H1 (cell line): ENCODE measurements at regions not wholly inside any gene's neighbourhood (a gene's known extent, or its start where the extent isn't known, plus 50 kb on each side); places are given as distances from the start of the nearest gene placed in this dataset.

Experiments
- CTCF ChIA-PET: fragments of 300-600 bp; sonication (Branson Sonifier 250); formaldehyde crosslinking; loops from one replicate; lab custom pipeline; 2021; ENCODE audit not compliant: partially characterized antibody; lab: Charles Lee
- POLR2A ChIA-PET: fragments of 300-600 bp; sonication (Branson Sonifier 250); formaldehyde crosslinking; loops from one replicate; lab custom pipeline; 2021; ENCODE audit warnings: inconsistent platforms; ENCODE audit not compliant: partially characterized antibody; lab: Charles Lee
- DNase-seq, 2 experiments: peaks; one replicate each; pipeline versions ENCODE4 v3.0.0 to v3.0.0-alpha.2; 2010 to 2022; ENCODE audit warnings: low spot score in 2 of 2, low read depth in 1 of 2, mixed read lengths in 1 of 2
- FAIRE-seq: peaks from 2 replicates; lab custom pipeline; 2011; peaks lifted over from hg19 to GRCh38; lab: Jason Lieb, UNC
- H2AFZ ChIP-seq: 2 replicates; pipeline ENCODE4 v1.8.1; 2012; ENCODE audit warnings: low read length, inconsistent platforms
- H2AK5ac ChIP-seq: 2 replicates; pipeline ENCODE4 v1.6.1; 2013; ENCODE audit warnings: low read depth, low read length
- H2BK120ac ChIP-seq: replicated peaks from 2 replicates; pipeline ENCODE3; 2013; ENCODE audit warnings: low read depth, low read length, inconsistent platforms
- H2BK12ac ChIP-seq: 2 replicates; pipeline ENCODE4 v1.6.1; 2013; ENCODE audit warnings: low read depth, low read length
- H2BK15ac ChIP-seq: 2 replicates; pipeline ENCODE4 v1.6.1; 2013; ENCODE audit warnings: low read length
- H2BK20ac ChIP-seq: 2 replicates; pipeline ENCODE4 v1.6.1; 2013; ENCODE audit warnings: low read length
- H2BK5ac ChIP-seq: 2 replicates; pipeline ENCODE4 v1.6.1; 2013; ENCODE audit warnings: low read depth, low read length
- H3K14ac ChIP-seq: 2 replicates; pipeline ENCODE4 v1.6.1; 2013; ENCODE audit warnings: inconsistent platforms; ENCODE audit not compliant: insufficient read length
- H3K18ac ChIP-seq: 2 replicates; pipeline ENCODE4 v1.6.1; 2013; ENCODE audit warnings: low read length; ENCODE audit errors: extremely low read depth
- H3K23ac ChIP-seq: 2 replicates; pipeline ENCODE4 v1.6.1; 2013; ENCODE audit warnings: inconsistent platforms; ENCODE audit not compliant: insufficient read length
- H3K23me2 ChIP-seq: 2 replicates; pipeline ENCODE4 v1.6.1; 2013; ENCODE audit warnings: low read depth, low read length
- H3K27ac ChIP-seq: 2 replicates; pipeline ENCODE4 v1.6.1; 2011; ENCODE audit warnings: low read depth, low read length, inconsistent platforms
- H3K27me3 ChIP-seq, 4 experiments: replicated peaks in 1 of 4; 1 replicate in 1 of 4; 2 replicates in 3 of 4; pipeline versions ENCODE4 v1.6.1 to v1.8.1; 2011 to 2013; ENCODE audit warnings: low read length in 3 of 4, mild to moderate bottlenecking in 3 of 4, inconsistent platforms in 2 of 4, mixed read lengths in 2 of 4, moderate library complexity in 1 of 4; ENCODE audit not compliant: control insufficient read depth in 3 of 4, insufficient read depth in 3 of 4; ENCODE audit errors: extremely low read depth in 1 of 4
- H3K36me3 ChIP-seq, 4 experiments: 2 replicates each; pipeline versions ENCODE4 v1.6.1 to v1.8.1; 2011 to 2013; ENCODE audit warnings: mild to moderate bottlenecking in 4 of 4, low read length in 3 of 4, moderate library complexity in 2 of 4, control low read depth in 1 of 4, inconsistent platforms in 1 of 4; ENCODE audit not compliant: insufficient read depth in 4 of 4, control insufficient read depth in 2 of 4
- H3K4ac ChIP-seq: replicated peaks from 2 replicates; pipeline ENCODE3; 2013; ENCODE audit warnings: low read length, low read depth, mixed read lengths, inconsistent platforms; ENCODE audit not compliant: insufficient read length
- H3K4me1 ChIP-seq, 4 experiments: replicated peaks in 1 of 4; 1 replicate in 1 of 4; 2 replicates in 3 of 4; pipeline versions ENCODE4 v1.6.1 to v1.8.1; 2011 to 2013; ENCODE audit warnings: low read length in 3 of 4, inconsistent platforms in 2 of 4, mixed read lengths in 1 of 4; ENCODE audit not compliant: insufficient read depth in 4 of 4, control insufficient read depth in 3 of 4
- H3K4me2 ChIP-seq, 2 experiments: 2 replicates each; pipeline versions ENCODE4 v1.6.1 to v1.8.1; 2011 to 2013; ENCODE audit warnings: low read depth in 2 of 2, low read length in 2 of 2, control low read depth in 1 of 2, inconsistent platforms in 1 of 2, mild to moderate bottlenecking in 1 of 2; ENCODE audit not compliant: insufficient read depth in 1 of 2
- H3K4me3 ChIP-seq, 4 experiments: fragments of 200-600, 300-600 bp in 1 of 4; sonication (generic), shearing (Covaris generic), sonication (Bioruptor Twin) in 1 of 4; 2 replicates each; pipeline versions ENCODE4 v1.5.1 to v1.8.1; 2011 to 2016; ENCODE audit warnings: low read length in 4 of 4, low read depth in 3 of 4, control low read depth in 2 of 4, inconsistent platforms in 2 of 4, mild to moderate bottlenecking in 2 of 4, mixed read lengths in 1 of 4, moderate library complexity in 1 of 4; ENCODE audit not compliant: insufficient read depth in 2 of 4; ENCODE audit errors: extremely low read depth in 1 of 4
- H3K56ac ChIP-seq: replicated peaks from 2 replicates; pipeline ENCODE3; 2013; ENCODE audit warnings: low read depth, mild to moderate bottlenecking, mixed read lengths, low read length, inconsistent platforms; ENCODE audit not compliant: insufficient read length
- H3K79me1 ChIP-seq: 2 replicates; pipeline ENCODE4 v1.6.1; 2013; ENCODE audit warnings: low read depth, low read length, control low read depth
- H3K79me2 ChIP-seq, 2 experiments: 2 replicates each; pipeline versions ENCODE4 v1.6.1 to v1.8.1; 2012 to 2013; ENCODE audit warnings: low read length in 2 of 2, mild to moderate bottlenecking in 2 of 2, inconsistent platforms in 1 of 2; ENCODE audit not compliant: insufficient read depth in 2 of 2, control insufficient read depth in 1 of 2
- H3K9ac ChIP-seq, 4 experiments: replicated peaks in 1 of 4; 1 replicate in 1 of 4; 2 replicates in 3 of 4; pipeline versions ENCODE4 v1.6.1 to v1.8.1; 2011 to 2013; ENCODE audit warnings: low read depth in 3 of 4, low read length in 3 of 4, control low read depth in 2 of 4, mild to moderate bottlenecking in 2 of 4, moderate library complexity in 2 of 4, inconsistent platforms in 1 of 4; ENCODE audit errors: extremely low read depth in 1 of 4
- H3K9me3 ChIP-seq, 2 experiments: 2 replicates each; pipeline versions ENCODE4 v1.6.1 to v1.8.1; 2012 to 2013; ENCODE audit warnings: mild to moderate bottlenecking in 2 of 2, moderate library complexity in 2 of 2, control low read depth in 1 of 2, inconsistent platforms in 1 of 2, low read depth in 1 of 2, low read length in 1 of 2, mixed read lengths in 1 of 2; ENCODE audit not compliant: insufficient read depth in 2 of 2
- H4K20me1 ChIP-seq, 2 experiments: replicated peaks in 1 of 2; 2 replicates each; pipeline versions ENCODE3 to v1.8.1; 2011 to 2013; ENCODE audit warnings: inconsistent platforms in 2 of 2, low read length in 2 of 2, mild to moderate bottlenecking in 1 of 2; ENCODE audit not compliant: insufficient read depth in 2 of 2, control insufficient read depth in 1 of 2
- H4K5ac ChIP-seq: 2 replicates; pipeline ENCODE4 v1.6.1; 2013; ENCODE audit warnings: low read length, low read depth, mixed read lengths, inconsistent platforms; ENCODE audit not compliant: insufficient read length
- H4K8ac ChIP-seq: 2 replicates; pipeline ENCODE4 v1.8.0; 2013; ENCODE audit warnings: mild to moderate bottlenecking, moderate library complexity, low read length, inconsistent platforms; ENCODE audit not compliant: insufficient read depth; ENCODE audit errors: extremely low read depth
- H4K91ac ChIP-seq: replicated peaks from 2 replicates; pipeline ENCODE3; 2013; ENCODE audit warnings: low read length, mixed read lengths, inconsistent platforms; ENCODE audit not compliant: insufficient read length
- CBX8 ChIP-seq: fragments of 300-800, 300-1000 bp; sonication (generic); IDR thresholded peaks from 2 replicates; pipeline ENCODE4 v1.7.1; 2016; ENCODE audit warnings: low read depth, low read length, borderline replicate concordance
- CHD2 ChIP-seq: IDR thresholded peaks from 2 replicates; pipeline ENCODE4 v1.6.1; 2012; ENCODE audit warnings: low read length, improper control_type of control experiment
- EGR1 ChIP-seq: IDR thresholded peaks from 2 replicates; pipeline ENCODE4 v1.6.1; 2011; ENCODE audit warnings: low read depth, low read length, borderline replicate concordance
- NANOG ChIP-seq: IDR thresholded peaks from 2 replicates; pipeline ENCODE4 v1.6.1; 2011; ENCODE audit warnings: low read length, low read depth, mild to moderate bottlenecking, inconsistent platforms; ENCODE audit not compliant: insufficient read depth, poor library complexity, severe bottlenecking
- ZNF274 ChIP-seq: IDR thresholded peaks from 2 replicates; pipeline ENCODE4 v1.7.0; 2012; ENCODE audit warnings: low read length, borderline replicate concordance; ENCODE audit errors: extremely low read depth
- WGBS, 2 experiments: shearing (Covaris generic) in 1 of 2; methylation state at CpG; one replicate each; pipeline versions ENCODE4 v1.1.6 to v1.1.7; 2013 to 2015; ENCODE audit warnings: low lambda C conversion rate in 2 of 2, mixed read lengths in 2 of 2, inconsistent platforms in 1 of 2, low coverage in 1 of 2, missing lambda C conversion rate in 1 of 2; ENCODE audit not compliant: insufficient replicate concordance in 2 of 2, insufficient coverage in 1 of 2, insufficient read length in 1 of 2; ENCODE audit errors: extremely low coverage in 1 of 2, missing lambda C conversion rate in 1 of 2; 5-methylcytosine and 5-hydroxymethylcytosine counted together

DNA sequence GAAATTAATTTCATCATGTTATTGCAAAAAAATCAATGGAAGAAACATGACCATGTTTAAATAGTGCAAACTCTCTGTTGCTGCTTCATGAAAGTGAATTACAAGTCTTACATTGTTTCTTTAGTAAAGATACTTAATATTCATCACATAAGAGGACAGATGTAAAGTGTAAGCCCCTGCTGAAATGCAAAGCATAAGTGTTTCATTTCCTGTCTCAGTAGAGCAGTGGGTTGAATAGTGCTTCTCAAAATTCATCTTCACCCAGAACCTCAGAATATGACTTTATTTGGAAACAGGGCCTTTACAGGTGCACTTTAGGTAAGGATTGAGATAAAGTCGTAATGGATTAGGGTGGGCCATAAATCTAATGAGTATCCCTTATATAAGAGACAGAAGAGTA, 738.4 kb upstream of the RGS18 start:
- no peak overlapping the region for H4K91ac ChIP-seq
- no peaks in the 10 kb centered on the region for H4K20me1 ChIP-seq
- no peaks in the 10 kb centered on the region for H3K9me3 ChIP-seq
- no peak overlapping the region for H4K8ac ChIP-seq
- no peak overlapping the region for H3K9ac ChIP-seq
- no peak for TF ChIP-seq ZNF274
- no peak for TF ChIP-seq EGR1
- TF ChIP-seq NANOG = no peak
- TF ChIP-seq CBX8 = no peak
- TF ChIP-seq CHD2 = no peak
- H3K23ac ChIP-seq = no peak overlapping the region
- no peak overlapping the region for H3K27ac ChIP-seq
- DNase-seq = no peak
- H2BK12ac ChIP-seq = no peak overlapping the region
- H2AK5ac ChIP-seq = no peak overlapping the region
- H3K36me3 ChIP-seq = no peaks in the 10 kb centered on the region
- no peak overlapping the region for H3K18ac ChIP-seq
- H2BK20ac ChIP-seq = no peak overlapping the region
- no peak overlapping the region for H4K5ac ChIP-seq
- no peak overlapping the region for H3K4me2 ChIP-seq
- H2BK120ac ChIP-seq = no peak overlapping the region
- H2BK15ac ChIP-seq = no peak overlapping the region
- no peak overlapping the region for H2BK5ac ChIP-seq
- ChIA-PET CTCF (interaction anchor here (0.6 kb wide), 1 partner anchor 332 kb away, joined by 3 read pairs; no protein-coding TSS in a partner anchor), POLR2A (no interaction called here)
- H3K56ac ChIP-seq = no peak overlapping the region
- H3K4ac ChIP-seq = no peak overlapping the region
- no peaks in the 10 kb centered on the region for H3K79me2 ChIP-seq
- H3K23me2 ChIP-seq = no peaks in the 10 kb centered on the region
- H3K27me3 ChIP-seq = no peaks in the 10 kb centered on the region
- no peaks in the 10 kb centered on the region for H3K79me1 ChIP-seq
- WGBS, 2 experiments = 83% methylated on average over 1 of the region's 1 CpG; no CpG with 5 or more reads in 1 of the 2 experiments
- H3K4me1 ChIP-seq = no peaks in the 10 kb centered on the region
- no peak overlapping the region for H2AFZ ChIP-seq
- no peak overlapping the region for H3K4me3 ChIP-seq
- H3K14ac ChIP-seq = no peak overlapping the region
- no peak for FAIRE-seq
